ENCODE measurements at regions not wholly inside any gene's neighbourhood (a gene's known extent, or its start where the extent isn't known, plus 50 kb on each side); places are given as distances from the start of the nearest gene placed in this dataset.

DNA sequence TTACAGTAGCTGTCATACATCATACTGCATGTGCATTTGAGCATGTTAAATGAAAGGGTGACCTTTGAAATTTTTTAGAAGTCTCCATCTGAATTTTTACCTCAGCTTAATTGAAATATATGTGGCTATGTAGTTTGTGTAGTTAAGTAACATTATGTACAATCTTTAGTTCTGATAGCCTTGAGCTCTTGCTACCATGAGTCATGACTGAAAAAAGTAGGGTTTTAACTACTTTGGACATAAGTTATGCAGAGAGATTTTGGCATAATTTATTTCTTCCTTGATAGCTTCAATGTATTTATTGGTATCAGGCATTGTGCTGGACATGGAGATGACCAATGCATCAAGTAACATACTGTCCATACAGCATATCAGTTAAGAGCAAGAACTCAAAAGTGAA lies 376.5 kb upstream of the ZNF717 start:
- Histone ChIP-seq H3K27ac (ENCODE audit: low read length, poor library complexity, severe bottlenecking) (no peak overlapping the region), H3K36me3 (ENCODE audit: control insufficient read depth in 1 of 2, insufficient read depth in 2 of 2, low read depth in 1 of 2, low read length in 2 of 2) (no peaks in the 10 kb centered on the region), H3K23ac (ENCODE audit: low read length in 2 of 2) (no peak overlapping the region), H2BK12ac (ENCODE audit: low read length in 2 of 2) (no peak overlapping the region), H2BK120ac (ENCODE audit: low read depth, low read length) (no peak overlapping the region), H2BK5ac (ENCODE audit: low read depth, low read length, poor library complexity, severe bottlenecking) (no peak overlapping the region), H3K4me2 (ENCODE audit: low read length, poor library complexity, severe bottlenecking) (no peak overlapping the region), H2AK5ac (ENCODE audit: low read length, severe bottlenecking) (no peak overlapping the region), H2AFZ (ENCODE audit: low read depth, low read length) (no peak overlapping the region), H4K91ac (ENCODE audit: low read length) (no peak overlapping the region), H3K4me3 (ENCODE audit: insufficient read depth in 1 of 2, low read depth in 1 of 2, low read length in 2 of 2) (no peak overlapping the region), H3K79me1 (replicated peaks; ENCODE audit: low read length, poor library complexity, severe bottlenecking) (no peaks in the 10 kb centered on the region), H4K8ac (ENCODE audit: low read length) (no peak overlapping the region), H3K4me1 (ENCODE audit: control insufficient read depth, insufficient read depth, low read depth, low read length) (no peaks in the 10 kb centered on the region), H3K4ac (ENCODE audit: low read depth in 1 of 2, low read length in 2 of 2) (no peak overlapping the region), H3K9ac (ENCODE audit: low read length) (no peak overlapping the region), H2BK15ac (ENCODE audit: low read depth, poor library complexity, severe bottlenecking) (no peak overlapping the region), H3K18ac (ENCODE audit: low read depth in 1 of 2, low read length in 2 of 2) (no peak overlapping the region), H3K27me3 (ENCODE audit: control insufficient read depth in 1 of 2, insufficient read depth in 1 of 2, low read length in 2 of 2) (no peaks in the 10 kb centered on the region), H3K9me3 (ENCODE audit: control insufficient read depth, low read length) (no peaks in the 10 kb centered on the region), H3K14ac (ENCODE audit: low read length in 2 of 2) (no peak overlapping the region)
- no peak for DNase-seq

DNA sequence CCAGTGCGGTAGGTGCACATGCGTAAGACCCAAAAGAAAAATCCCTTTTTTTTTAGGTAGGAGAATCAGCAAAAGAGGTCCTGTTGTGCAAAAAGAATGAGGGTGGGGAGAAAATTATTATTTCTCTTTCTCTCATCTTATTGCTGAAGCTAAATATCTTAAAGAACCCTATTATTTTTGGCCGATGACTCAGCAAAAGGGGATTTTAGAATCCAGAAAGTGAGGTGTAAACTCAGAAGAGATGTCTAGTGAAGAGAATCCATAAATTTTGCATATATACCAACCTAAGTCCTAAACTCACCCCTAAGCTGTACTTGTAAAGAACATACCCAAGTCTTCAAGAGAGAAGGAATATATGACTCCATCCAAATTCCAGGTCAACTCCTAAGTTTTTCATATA lies 386.3 kb upstream of the ZNF717 start:
- no peaks in the 10 kb centered on the region for H3K4me1 ChIP-seq (ENCODE audit: control insufficient read depth, insufficient read depth, low read depth, low read length)
- H3K14ac ChIP-seq (ENCODE audit: low read length in 2 of 2), result no peak overlapping the region
- H3K4me3 ChIP-seq (ENCODE audit: insufficient read depth in 1 of 2, low read depth in 1 of 2, low read length in 2 of 2), result no peak overlapping the region
- no peaks in the 10 kb centered on the region for H3K27me3 ChIP-seq (ENCODE audit: control insufficient read depth in 1 of 2, insufficient read depth in 1 of 2, low read length in 2 of 2)
- no peaks in the 10 kb centered on the region for H3K36me3 ChIP-seq (ENCODE audit: control insufficient read depth in 1 of 2, insufficient read depth in 2 of 2, low read depth in 1 of 2, low read length in 2 of 2)
- H3K79me1 ChIP-seq (replicated peaks; ENCODE audit: low read length, poor library complexity, severe bottlenecking), result no peaks in the 10 kb centered on the region
- no peak overlapping the region for H3K4ac ChIP-seq (ENCODE audit: low read depth in 1 of 2, low read length in 2 of 2)
- H3K9ac ChIP-seq (ENCODE audit: low read length), result no peak overlapping the region
- H2BK120ac ChIP-seq (ENCODE audit: low read depth, low read length), result no peak overlapping the region
- peaks cover 2% of the 10 kb centered on the region for H3K9me3 ChIP-seq (ENCODE audit: control insufficient read depth, low read length)
- 92% methylated on average over 2 of the region's 3 CpGs for WGBS
- H2BK12ac ChIP-seq (ENCODE audit: low read length in 2 of 2), result no peak overlapping the region
- H4K8ac ChIP-seq (ENCODE audit: low read length), result no peak overlapping the region
- no peak for DNase-seq
- no peak overlapping the region for H2AK5ac ChIP-seq (ENCODE audit: low read length, severe bottlenecking)
- H3K27ac ChIP-seq (ENCODE audit: low read length, poor library complexity, severe bottlenecking), result no peak overlapping the region
- no peak overlapping the region for H2BK15ac ChIP-seq (ENCODE audit: low read depth, poor library complexity, severe bottlenecking)
- no peak overlapping the region for H3K23ac ChIP-seq (ENCODE audit: low read length in 2 of 2)
- H2BK5ac ChIP-seq (ENCODE audit: low read depth, low read length, poor library complexity, severe bottlenecking), result no peak overlapping the region
- no peak overlapping the region for H2AFZ ChIP-seq (ENCODE audit: low read depth, low read length)
- no peak overlapping the region for H3K4me2 ChIP-seq (ENCODE audit: low read length, poor library complexity, severe bottlenecking)
- no peak overlapping the region for H4K91ac ChIP-seq (ENCODE audit: low read length)
- no peak overlapping the region for H3K18ac ChIP-seq (ENCODE audit: low read depth in 1 of 2, low read length in 2 of 2)

DNA sequence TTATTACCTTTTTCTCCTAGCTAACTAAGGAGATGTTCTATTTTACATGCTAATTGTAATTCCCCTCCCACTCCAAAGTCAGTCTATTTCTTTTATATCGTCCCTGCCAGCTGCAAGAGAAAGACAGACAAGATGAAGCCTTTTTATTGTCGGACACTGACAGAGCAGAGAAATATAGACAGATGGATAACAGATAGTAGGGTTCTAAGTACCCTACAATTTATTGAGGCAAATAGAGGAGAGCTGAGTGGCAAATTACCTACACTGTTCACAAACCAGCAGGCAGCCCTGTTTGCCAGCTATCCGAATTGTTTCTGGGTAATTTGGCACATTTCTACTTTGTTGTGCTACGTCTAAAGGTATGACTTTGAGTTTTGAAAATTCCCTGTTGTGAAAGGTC lies 392.3 kb upstream of the ZNF717 start:
- Histone ChIP-seq H2AK5ac (ENCODE audit: low read length, severe bottlenecking) (no peak overlapping the region), H3K14ac (ENCODE audit: low read length in 2 of 2) (no peak overlapping the region), H3K9me3 (ENCODE audit: control insufficient read depth, low read length) (peaks cover 2% of the 10 kb centered on the region), H3K9ac (ENCODE audit: low read length) (no peak overlapping the region), H3K18ac (ENCODE audit: low read depth in 1 of 2, low read length in 2 of 2) (no peak overlapping the region), H2AFZ (ENCODE audit: low read depth, low read length) (peak overlapping the region; percentile 61), H3K27ac (ENCODE audit: low read length, poor library complexity, severe bottlenecking) (no peak overlapping the region), H2BK120ac (ENCODE audit: low read depth, low read length) (no peak overlapping the region), H4K8ac (ENCODE audit: low read length) (no peak overlapping the region), H3K27me3 (ENCODE audit: control insufficient read depth in 1 of 2, insufficient read depth in 1 of 2, low read length in 2 of 2) (no peaks in the 10 kb centered on the region), H4K91ac (ENCODE audit: low read length) (no peak overlapping the region), H3K4ac (ENCODE audit: low read depth in 1 of 2, low read length in 2 of 2) (no peak overlapping the region), H3K79me1 (replicated peaks; ENCODE audit: low read length, poor library complexity, severe bottlenecking) (no peaks in the 10 kb centered on the region), H2BK15ac (ENCODE audit: low read depth, poor library complexity, severe bottlenecking) (no peak overlapping the region), H3K36me3 (ENCODE audit: control insufficient read depth in 1 of 2, insufficient read depth in 2 of 2, low read depth in 1 of 2, low read length in 2 of 2) (no peaks in the 10 kb centered on the region), H3K4me1 (ENCODE audit: control insufficient read depth, insufficient read depth, low read depth, low read length) (no peaks in the 10 kb centered on the region), H2BK12ac (ENCODE audit: low read length in 2 of 2) (no peak overlapping the region), H3K4me3 (ENCODE audit: insufficient read depth in 1 of 2, low read depth in 1 of 2, low read length in 2 of 2) (no peak overlapping the region), H2BK5ac (ENCODE audit: low read depth, low read length, poor library complexity, severe bottlenecking) (no peak overlapping the region), H3K23ac (ENCODE audit: low read length in 2 of 2) (no peak overlapping the region), H3K4me2 (ENCODE audit: low read length, poor library complexity, severe bottlenecking) (no peak overlapping the region)
- 92% methylated on average over 4 of the region's 4 CpGs for WGBS
- DNase-seq, result no peak

DNA sequence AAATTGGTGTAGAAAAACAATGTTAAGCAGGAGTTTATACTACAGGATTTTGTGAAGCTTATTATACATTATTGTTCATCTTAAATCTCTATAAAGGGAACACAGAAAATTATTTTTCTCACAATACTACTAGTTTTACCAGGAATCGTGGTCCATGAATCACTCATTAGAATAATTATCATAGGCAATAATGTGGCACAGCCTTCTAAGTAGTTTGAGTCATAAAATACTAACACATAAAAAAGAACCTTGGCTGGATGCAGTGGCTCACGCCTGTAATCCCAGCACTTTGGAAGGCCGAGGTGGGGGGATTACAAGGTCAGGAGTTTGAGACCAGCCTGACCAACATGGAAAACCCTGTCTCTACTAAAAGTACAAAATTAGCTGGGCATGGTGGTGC lies 393.1 kb upstream of the ZNF717 start:
- no peaks in the 10 kb centered on the region for H3K36me3 ChIP-seq (ENCODE audit: control insufficient read depth in 1 of 2, insufficient read depth in 2 of 2, low read depth in 1 of 2, low read length in 2 of 2)
- H3K4me1 ChIP-seq (ENCODE audit: control insufficient read depth, insufficient read depth, low read depth, low read length), result no peaks in the 10 kb centered on the region
- H4K8ac ChIP-seq (ENCODE audit: low read length), result no peak overlapping the region
- no peak overlapping the region for H3K9ac ChIP-seq (ENCODE audit: low read length)
- no peak overlapping the region for H2AK5ac ChIP-seq (ENCODE audit: low read length, severe bottlenecking)
- H2BK120ac ChIP-seq (ENCODE audit: low read depth, low read length), result no peak overlapping the region
- no peak overlapping the region for H2BK15ac ChIP-seq (ENCODE audit: low read depth, poor library complexity, severe bottlenecking)
- no peak overlapping the region for H3K23ac ChIP-seq (ENCODE audit: low read length in 2 of 2)
- DNase-seq, result no peak
- no peak overlapping the region for H3K4me3 ChIP-seq (ENCODE audit: insufficient read depth in 1 of 2, low read depth in 1 of 2, low read length in 2 of 2)
- H3K18ac ChIP-seq (ENCODE audit: low read depth in 1 of 2, low read length in 2 of 2), result no peak overlapping the region
- H3K4me2 ChIP-seq (ENCODE audit: low read length, poor library complexity, severe bottlenecking), result no peak overlapping the region
- H2AFZ ChIP-seq (ENCODE audit: low read depth, low read length), result no peak overlapping the region
- no peak overlapping the region for H3K4ac ChIP-seq (ENCODE audit: low read depth in 1 of 2, low read length in 2 of 2)
- no peak overlapping the region for H3K27ac ChIP-seq (ENCODE audit: low read length, poor library complexity, severe bottlenecking)
- no peak overlapping the region for H2BK12ac ChIP-seq (ENCODE audit: low read length in 2 of 2)
- no peak overlapping the region for H2BK5ac ChIP-seq (ENCODE audit: low read depth, low read length, poor library complexity, severe bottlenecking)
- H3K14ac ChIP-seq (ENCODE audit: low read length in 2 of 2), result no peak overlapping the region
- H3K27me3 ChIP-seq (ENCODE audit: control insufficient read depth in 1 of 2, insufficient read depth in 1 of 2, low read length in 2 of 2), result no peaks in the 10 kb centered on the region
- WGBS, result 90% methylated on average over 2 of the region's 3 CpGs
- no peak overlapping the region for H4K91ac ChIP-seq (ENCODE audit: low read length)
- H3K79me1 ChIP-seq (replicated peaks; ENCODE audit: low read length, poor library complexity, severe bottlenecking), result no peaks in the 10 kb centered on the region
- H3K9me3 ChIP-seq (ENCODE audit: control insufficient read depth, low read length), result peaks cover 6% of the 10 kb centered on the region

Measured in mesenchymal stem cell (in vitro differentiated cells and primary cell).